ENCODE measurements at regions not wholly inside any gene's neighbourhood (a gene's known extent, or its start where the extent isn't known, plus 50 kb on each side); places are given as distances from the start of the nearest gene placed in this dataset.

DNA sequence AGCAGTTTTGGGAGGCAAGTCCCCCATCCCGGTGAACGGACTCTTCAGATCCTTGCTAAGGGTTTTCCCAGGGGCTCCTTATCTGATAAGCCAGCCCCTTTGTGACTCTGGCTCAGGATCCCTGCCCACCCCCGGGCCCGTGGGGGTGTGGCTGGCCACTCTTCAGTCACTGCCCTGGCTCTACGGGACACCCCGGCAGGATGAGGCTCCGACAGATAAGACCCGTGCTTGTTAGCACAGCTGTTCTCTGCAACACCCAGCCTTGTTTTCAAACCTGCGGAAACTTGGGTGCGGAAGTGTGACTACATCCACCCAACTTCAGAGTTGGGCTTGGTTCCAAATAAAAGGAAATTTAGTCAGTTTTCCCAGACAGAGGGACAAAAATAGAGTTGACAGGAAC is 66.7 kb upstream of the PODXL start:
- Histone ChIP-seq H4K20me1 (replicated peaks; ENCODE audit: control insufficient read depth, extremely low read depth, insufficient read depth, low read length) (no peaks in the 10 kb centered on the region), H3K9me3 (replicated peaks; ENCODE audit: control insufficient read depth, insufficient read depth, low read length) (no peaks in the 10 kb centered on the region), H3K9ac (replicated peaks; ENCODE audit: extremely low read depth, insufficient read depth, low read length) (peak overlapping the region; percentile 54), H3K4me1 (ENCODE audit: control insufficient read depth, extremely low read depth, insufficient read depth, low read length) (peaks cover 75% of the 10 kb centered on the region), H3K27me3 (ENCODE audit: control insufficient read depth in 2 of 2, insufficient read depth in 2 of 2, low read length in 2 of 2) (no peaks in the 10 kb centered on the region), H3K9me1 (replicated peaks; ENCODE audit: control insufficient read depth, extremely low read depth, insufficient read depth, low read length) (no peaks in the 10 kb centered on the region), H3K4me2 (ENCODE audit: insufficient read depth, low read length) (peak overlapping the region; percentile 39), H3K27ac (ENCODE audit: insufficient read depth, low read depth, low read length) (peak overlapping the region; percentile 96), H3K4me3 (replicated peaks in 1 of 3; ENCODE audit: insufficient read depth in 1 of 3, low read depth in 1 of 3, low read length in 3 of 3) (no peak overlapping the region), H3K79me2 (ENCODE audit: control insufficient read depth, insufficient read depth, low read length) (no peaks in the 10 kb centered on the region), H3K36me3 (ENCODE audit: control insufficient read depth in 2 of 2, extremely low read depth in 1 of 2, insufficient read depth in 2 of 2, low read length in 2 of 2) (no peaks in the 10 kb centered on the region), H2AFZ (ENCODE audit: low read depth, low read length) (no peak overlapping the region)
- TF ChIP-seq FOS (IDR thresholded peaks at IDR 0.05; ENCODE audit: borderline replicate concordance, insufficient read depth, low read length) (peak; percentile 91), EZH2 (IDR thresholded peaks at IDR 0.05; ENCODE audit: borderline replicate concordance, low read depth, low read length, severe bottlenecking) (no peak), GATA2 (IDR thresholded peaks at IDR 0.05; ENCODE audit: insufficient read depth, insufficient read length, low read depth, low read length) (peak; percentile 98), JUN (IDR thresholded peaks at IDR 0.05; ENCODE audit: borderline replicate concordance, insufficient read depth, insufficient read length, low read depth) (peak; percentile 84), POLR2A (IDR thresholded peaks at IDR 0.05; ENCODE audit: low read depth, low read length) (peak; percentile 86), POLR2AphosphoS5 (IDR thresholded peaks at IDR 0.05; ENCODE audit: insufficient read depth, low read depth, low read length) (peak; percentile 99)
- ChIA-PET CTCF (interaction anchor here (0.7 to 1.1 kb wide), 2 partner anchors 10 to 109 kb away, joined by 3 read pairs; no protein-coding TSS in a partner anchor), POLR2A (no interaction called here)
- FAIRE-seq (peak; percentile 98), DNase-seq (ENCODE audit: low read depth, low spot score) (peak; percentile 97)
- dilution Hi-C loops (cut with MboI; ENCODE audit: extremely low pct_ligation_motif_present, low sequenced_read_pairs) (no loop called here), intact Hi-C loops (cut with micrococcal nuclease) (loop anchor here (1.0 to 10.0 kb wide), 5 partner anchors 31 to 518 kb away; no protein-coding TSS in a partner anchor)
- BruUV-seq (replicated peaks): no TSS peak

- no TSS peak for BruUV-seq (replicated peaks)
- no peaks in the 10 kb centered on the region for H3K9me1 ChIP-seq (replicated peaks; ENCODE audit: control insufficient read depth, extremely low read depth, insufficient read depth, low read length)
- H3K9ac ChIP-seq (replicated peaks; ENCODE audit: extremely low read depth, insufficient read depth, low read length): no peak overlapping the region
- ChIA-PET POLR2A (no interaction called here), CTCF (interaction anchor here (1.0 kb wide), 1 partner anchor 17 kb away, joined by 4 read pairs; no protein-coding TSS in a partner anchor)
- H3K36me3 ChIP-seq (ENCODE audit: control insufficient read depth in 2 of 2, extremely low read depth in 1 of 2, insufficient read depth in 2 of 2, low read length in 2 of 2): no peaks in the 10 kb centered on the region
- H3K4me1 ChIP-seq (ENCODE audit: control insufficient read depth, extremely low read depth, insufficient read depth, low read length): peaks cover 73% of the 10 kb centered on the region
- no peak for FAIRE-seq
- H3K4me3 ChIP-seq (replicated peaks in 1 of 3; ENCODE audit: insufficient read depth in 1 of 3, low read depth in 1 of 3, low read length in 3 of 3): no peak overlapping the region
- DNase-seq (ENCODE audit: low read depth, low spot score): no peak
- no peak for TF ChIP-seq EZH2 (IDR thresholded peaks at IDR 0.05; ENCODE audit: borderline replicate concordance, low read depth, low read length, severe bottlenecking)
- TF ChIP-seq FOS (IDR thresholded peaks at IDR 0.05; ENCODE audit: borderline replicate concordance, insufficient read depth, low read length): no peak
- TF ChIP-seq JUN (IDR thresholded peaks at IDR 0.05; ENCODE audit: borderline replicate concordance, insufficient read depth, insufficient read length, low read depth): no peak
- TF ChIP-seq POLR2AphosphoS5 (IDR thresholded peaks at IDR 0.05; ENCODE audit: insufficient read depth, low read depth, low read length): no peak
- TF ChIP-seq, protein P1, sequence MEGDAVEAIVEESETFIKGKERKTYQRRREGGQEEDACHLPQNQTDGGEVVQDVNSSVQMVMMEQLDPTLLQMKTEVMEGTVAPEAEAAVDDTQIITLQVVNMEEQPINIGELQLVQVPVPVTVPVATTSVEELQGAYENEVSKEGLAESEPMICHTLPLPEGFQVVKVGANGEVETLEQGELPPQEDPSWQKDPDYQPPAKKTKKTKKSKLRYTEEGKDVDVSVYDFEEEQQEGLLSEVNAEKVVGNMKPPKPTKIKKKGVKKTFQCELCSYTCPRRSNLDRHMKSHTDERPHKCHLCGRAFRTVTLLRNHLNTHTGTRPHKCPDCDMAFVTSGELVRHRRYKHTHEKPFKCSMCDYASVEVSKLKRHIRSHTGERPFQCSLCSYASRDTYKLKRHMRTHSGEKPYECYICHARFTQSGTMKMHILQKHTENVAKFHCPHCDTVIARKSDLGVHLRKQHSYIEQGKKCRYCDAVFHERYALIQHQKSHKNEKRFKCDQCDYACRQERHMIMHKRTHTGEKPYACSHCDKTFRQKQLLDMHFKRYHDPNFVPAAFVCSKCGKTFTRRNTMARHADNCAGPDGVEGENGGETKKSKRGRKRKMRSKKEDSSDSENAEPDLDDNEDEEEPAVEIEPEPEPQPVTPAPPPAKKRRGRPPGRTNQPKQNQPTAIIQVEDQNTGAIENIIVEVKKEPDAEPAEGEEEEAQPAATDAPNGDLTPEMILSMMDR (IDR thresholded peaks at IDR 0.05; ENCODE audit: extremely low read depth in 1 of 2, insufficient read depth in 1 of 2, low read depth in 1 of 2, low read length in 2 of 2): no peak
- no peak for TF ChIP-seq GATA2 (IDR thresholded peaks at IDR 0.05; ENCODE audit: insufficient read depth, insufficient read length, low read depth, low read length)
- TF ChIP-seq POLR2A (IDR thresholded peaks at IDR 0.05; ENCODE audit: low read depth, low read length): no peak
- no peak for TF ChIP-seq MYC (IDR thresholded peaks at IDR 0.05; ENCODE audit: low read depth, low read length)
- TF ChIP-seq, protein P2, sequence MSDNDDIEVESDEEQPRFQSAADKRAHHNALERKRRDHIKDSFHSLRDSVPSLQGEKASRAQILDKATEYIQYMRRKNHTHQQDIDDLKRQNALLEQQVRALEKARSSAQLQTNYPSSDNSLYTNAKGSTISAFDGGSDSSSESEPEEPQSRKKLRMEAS (IDR thresholded peaks at IDR 0.05; ENCODE audit: insufficient read depth, insufficient read length): no peak
- no peak overlapping the region for H3K4me2 ChIP-seq (ENCODE audit: insufficient read depth, low read length)
- H3K9me3 ChIP-seq (replicated peaks; ENCODE audit: control insufficient read depth, insufficient read depth, low read length): no peaks in the 10 kb centered on the region
- H3K27me3 ChIP-seq (ENCODE audit: control insufficient read depth in 2 of 2, insufficient read depth in 2 of 2, low read length in 2 of 2): no peaks in the 10 kb centered on the region
- no peak overlapping the region for H3K27ac ChIP-seq (ENCODE audit: insufficient read depth, low read depth, low read length)
- H4K20me1 ChIP-seq (replicated peaks; ENCODE audit: control insufficient read depth, extremely low read depth, insufficient read depth, low read length): no peaks in the 10 kb centered on the region
- H3K79me2 ChIP-seq (ENCODE audit: control insufficient read depth, insufficient read depth, low read length): no peaks in the 10 kb centered on the region
- intact Hi-C loops (cut with micrococcal nuclease) (loop anchor here (10.0 kb wide), 2 partner anchors 107 to 517 kb away; no protein-coding TSS in a partner anchor), dilution Hi-C loops (cut with MboI; ENCODE audit: extremely low pct_ligation_motif_present, low sequenced_read_pairs) (no loop called here)
- no peak overlapping the region for H2AFZ ChIP-seq (ENCODE audit: low read depth, low read length)
Measured at GRCh38 chr7:131621652-131622051, 65.2 kb upstream of the PODXL start.
